Body of pancreas (tissue), 4 donors: ENCODE measurements at regions not wholly inside any gene's neighbourhood (a gene's known extent, or its start where the extent isn't known, plus 50 kb on each side); places are given as distances from the start of the nearest gene placed in this dataset.

Source experiments
- ATAC-seq: fragments of 150-250 bp; one replicate; pipeline ENCODE4 v1.9.1; 2016
- DNase-seq, 4 donors: peaks; one replicate each; pipeline ENCODE4 v3.0.0-alpha.2; 2019
- H3K27ac ChIP-seq, 4 donors: fragments of 200-600 bp; sonication (generic); 1 replicate in 3 of 4; 2 replicates in 1 of 4; pipeline versions ENCODE4 v1.5.1 to v1.6.1; 2016 to 2019; ENCODE audit warnings: mild to moderate bottlenecking in 1 of 4, mixed read lengths in 1 of 4, moderate library complexity in 1 of 4
- H3K27me3 ChIP-seq, 2 donors: fragments of 200-600 bp; sonication (generic); one replicate each; pipeline ENCODE4 v1.6.0; 2016; ENCODE audit warnings: mild to moderate bottlenecking in 1 of 2
- H3K36me3 ChIP-seq, 2 donors: fragments of 200-600 bp; sonication (generic); replicated peaks in 1 of 2; 2 replicates each; pipeline ENCODE4 v1.5.1; 2016; ENCODE audit warnings: low read depth in 2 of 2; ENCODE audit not compliant: insufficient read depth in 1 of 2
- H3K4me1 ChIP-seq: fragments of 200-600 bp; sonication (generic); one replicate; pipeline ENCODE4 v1.6.0; 2016
- H3K4me3 ChIP-seq, 2 donors: fragments of 200-600 bp; sonication (generic); 1 replicate in 1 of 2; 2 replicates in 1 of 2; pipeline ENCODE4 v1.5.1; 2016 to 2019
- H3K9me3 ChIP-seq, 3 donors: fragments of 200-600 bp; sonication (generic); 1 replicate in 2 of 3; 2 replicates in 1 of 3; pipeline ENCODE4 v1.5.1; 2016
- POLR2A ChIP-seq, 3 donors: fragments of 450-650 bp; IDR thresholded peaks; one replicate each; pipeline ENCODE4 v1.6.1; 2016; ENCODE audit warnings: antibody characterized with exemption in 3 of 3, mild to moderate bottlenecking in 2 of 3
- WGBS, 2 donors: methylation state at CpG; one replicate each; pipeline ENCODE4 v1.1.5; 2017; 5-methylcytosine and 5-hydroxymethylcytosine counted together
- intact Hi-C: fragments of 100-400 bp; cut with DNase I; formaldehyde crosslinking; loops from one replicate; pipeline ENCODE4 v1.15.1; 2023
- TF ChIP-seq, protein P1 (sequence below), 7 experiments: fragments of 450-650 bp in 4 of 7; fragments of 200-600 bp in 3 of 7; sonication (generic) in 3 of 7; IDR thresholded peaks; one replicate each; pipeline ENCODE4 v1.5.1; 2016 to 2019; ENCODE audit warnings: antibody characterized with exemption in 7 of 7

DNA sequence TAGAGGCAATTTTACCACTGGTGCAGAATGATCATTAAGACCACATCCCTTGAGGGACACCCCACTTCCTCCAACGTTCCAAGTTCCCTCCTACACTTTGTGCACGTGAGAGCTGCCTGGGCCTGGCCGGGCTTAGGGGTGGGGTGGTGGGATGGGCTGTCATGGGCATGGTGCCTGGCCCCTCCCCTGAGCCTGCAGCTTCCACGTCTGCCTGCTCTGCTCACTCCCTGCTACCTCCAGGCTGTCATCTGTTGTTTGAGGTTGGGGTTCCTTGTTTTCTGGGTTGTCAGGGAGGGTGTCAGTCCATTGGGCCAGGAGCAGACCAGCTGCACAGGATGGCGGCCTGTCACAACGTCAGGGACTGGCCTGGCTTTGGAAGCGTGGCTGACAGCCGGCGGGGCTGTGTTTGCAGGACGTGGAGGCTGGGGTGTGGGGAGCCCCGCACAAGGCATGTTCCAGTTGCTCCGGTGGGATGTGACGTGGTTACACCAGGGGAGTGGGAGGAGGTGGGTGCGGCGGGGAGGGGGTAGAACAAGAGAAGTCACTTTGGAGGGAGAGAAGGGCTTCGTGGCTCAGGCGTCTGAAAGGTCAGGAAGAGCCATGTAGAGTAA, 72.3 kb downstream of the RTP5 start:
- ATAC-seq (no peak), DNase-seq (peak in 1 of 4 donors; percentile 30)
- no peak overlapping the region for H3K4me3 ChIP-seq
- H3K9me3 ChIP-seq = no peaks in the 10 kb centered on the region
- no peaks in the 10 kb centered on the region for H3K27me3 ChIP-seq
- H3K27ac ChIP-seq = no peak overlapping the region
- no peaks in the 10 kb centered on the region for H3K36me3 ChIP-seq
- TF ChIP-seq, protein P1, sequence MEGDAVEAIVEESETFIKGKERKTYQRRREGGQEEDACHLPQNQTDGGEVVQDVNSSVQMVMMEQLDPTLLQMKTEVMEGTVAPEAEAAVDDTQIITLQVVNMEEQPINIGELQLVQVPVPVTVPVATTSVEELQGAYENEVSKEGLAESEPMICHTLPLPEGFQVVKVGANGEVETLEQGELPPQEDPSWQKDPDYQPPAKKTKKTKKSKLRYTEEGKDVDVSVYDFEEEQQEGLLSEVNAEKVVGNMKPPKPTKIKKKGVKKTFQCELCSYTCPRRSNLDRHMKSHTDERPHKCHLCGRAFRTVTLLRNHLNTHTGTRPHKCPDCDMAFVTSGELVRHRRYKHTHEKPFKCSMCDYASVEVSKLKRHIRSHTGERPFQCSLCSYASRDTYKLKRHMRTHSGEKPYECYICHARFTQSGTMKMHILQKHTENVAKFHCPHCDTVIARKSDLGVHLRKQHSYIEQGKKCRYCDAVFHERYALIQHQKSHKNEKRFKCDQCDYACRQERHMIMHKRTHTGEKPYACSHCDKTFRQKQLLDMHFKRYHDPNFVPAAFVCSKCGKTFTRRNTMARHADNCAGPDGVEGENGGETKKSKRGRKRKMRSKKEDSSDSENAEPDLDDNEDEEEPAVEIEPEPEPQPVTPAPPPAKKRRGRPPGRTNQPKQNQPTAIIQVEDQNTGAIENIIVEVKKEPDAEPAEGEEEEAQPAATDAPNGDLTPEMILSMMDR (IDR thresholded peaks at IDR 0.05) = no peak
- no peak for TF ChIP-seq POLR2A (IDR thresholded peaks at IDR 0.05)
- 52 to 70% methylated on average over 13 to 16 of the region's 17 CpGs for WGBS, 2 donors
- no peaks in the 10 kb centered on the region for H3K4me1 ChIP-seq
- intact Hi-C loops = no loop called here

DNA sequence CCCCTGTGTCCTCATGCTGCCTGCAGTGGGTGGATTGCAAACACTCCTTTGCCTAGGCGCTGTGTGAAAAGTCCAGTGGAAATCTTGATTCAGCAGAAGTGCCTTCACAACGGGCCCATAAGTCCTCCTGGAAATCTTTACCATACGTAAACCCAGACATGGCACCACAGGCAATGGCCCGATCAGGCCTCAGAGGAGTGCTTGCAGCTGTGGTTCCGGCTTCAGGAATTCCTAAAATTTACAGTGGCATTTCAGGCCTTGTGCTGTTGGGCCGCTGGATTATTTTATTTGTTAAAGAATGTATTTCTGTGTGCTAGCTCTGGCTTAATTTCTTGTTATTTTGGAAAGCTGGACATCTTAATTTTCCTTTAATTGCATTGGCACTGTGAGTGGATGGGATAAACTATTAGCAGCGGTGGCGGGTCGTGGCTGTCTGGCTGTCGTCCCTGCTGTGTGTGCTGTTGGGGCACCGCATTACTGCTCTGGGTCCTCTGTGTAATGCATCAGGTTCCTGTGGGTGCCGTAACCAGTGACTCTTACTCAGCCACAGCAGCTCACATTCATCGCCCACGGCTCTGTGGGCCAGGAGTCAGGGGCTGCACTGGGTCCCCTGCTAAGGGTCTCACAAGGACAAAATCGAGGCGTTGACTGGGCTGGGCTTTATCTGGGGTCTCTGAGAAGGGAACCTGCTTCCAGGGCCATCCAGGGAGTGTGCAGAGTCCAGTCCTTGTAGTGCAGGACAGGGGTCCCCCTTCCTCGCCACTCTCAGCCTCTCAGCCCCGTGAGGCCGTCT, 73.1 kb downstream of the RTP5 start:
- DNase-seq (peak in 1 of 4 donors; percentile 7), ATAC-seq (no peak)
- Histone ChIP-seq H3K4me1 (no peaks in the 10 kb centered on the region), H3K27ac (no peak overlapping the region), H3K4me3 (no peak overlapping the region), H3K9me3 (no peaks in the 10 kb centered on the region), H3K27me3 (no peaks in the 10 kb centered on the region), H3K36me3 (no peaks in the 10 kb centered on the region)
- 87 to 96% methylated on average over 19 of the region's 19 CpGs for WGBS, 2 donors
- TF ChIP-seq, protein P1 (IDR thresholded peaks at IDR 0.05) = no peak
- intact Hi-C loops = no loop called here

DNA sequence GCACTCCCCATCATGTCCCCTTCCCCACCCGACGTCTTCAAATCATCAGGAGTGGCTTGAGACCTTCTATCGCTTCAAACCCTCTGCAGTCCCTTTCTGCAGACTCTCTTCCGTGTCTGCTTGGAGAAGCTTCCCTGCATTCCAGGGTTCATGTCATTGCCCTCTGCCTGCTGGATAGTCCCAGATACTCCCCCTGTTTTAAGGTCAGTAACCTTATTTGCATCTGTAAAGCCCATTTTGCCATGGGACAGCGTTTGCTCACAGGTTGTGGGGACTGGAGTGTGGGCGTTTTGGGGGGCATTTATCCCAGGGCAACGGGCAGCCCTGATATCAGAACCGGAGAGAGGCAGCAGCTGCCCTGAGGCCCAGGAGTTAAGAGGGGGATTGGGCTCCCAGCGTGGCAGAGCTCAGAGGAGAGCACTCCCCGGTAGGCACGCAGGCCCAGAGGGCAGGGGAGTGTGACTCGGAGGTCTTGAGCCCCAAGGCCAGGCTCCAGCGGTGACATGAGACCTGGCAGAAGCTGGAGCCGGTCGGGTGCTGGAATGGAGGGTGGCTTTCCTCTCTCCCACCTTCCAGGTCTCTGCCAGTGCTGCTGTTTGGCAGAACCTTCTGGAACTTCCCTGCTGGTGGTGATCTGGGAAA, 73.8 kb downstream of the RTP5 start:
- ATAC-seq (no peak), DNase-seq (peak in 1 of 4 donors; percentile 9)
- Histone ChIP-seq H3K9me3 (no peaks in the 10 kb centered on the region), H3K4me1 (no peaks in the 10 kb centered on the region), H3K36me3 (no peaks in the 10 kb centered on the region), H3K27ac (no peak overlapping the region), H3K4me3 (no peak overlapping the region), H3K27me3 (no peaks in the 10 kb centered on the region)
- TF ChIP-seq, protein P1 (IDR thresholded peaks at IDR 0.05) = no peak
- TF ChIP-seq POLR2A (IDR thresholded peaks at IDR 0.05) = no peak
- 82% methylated on average over 13 to 15 of the region's 15 CpGs for WGBS, 2 donors
- intact Hi-C loops = no loop called here

DNA sequence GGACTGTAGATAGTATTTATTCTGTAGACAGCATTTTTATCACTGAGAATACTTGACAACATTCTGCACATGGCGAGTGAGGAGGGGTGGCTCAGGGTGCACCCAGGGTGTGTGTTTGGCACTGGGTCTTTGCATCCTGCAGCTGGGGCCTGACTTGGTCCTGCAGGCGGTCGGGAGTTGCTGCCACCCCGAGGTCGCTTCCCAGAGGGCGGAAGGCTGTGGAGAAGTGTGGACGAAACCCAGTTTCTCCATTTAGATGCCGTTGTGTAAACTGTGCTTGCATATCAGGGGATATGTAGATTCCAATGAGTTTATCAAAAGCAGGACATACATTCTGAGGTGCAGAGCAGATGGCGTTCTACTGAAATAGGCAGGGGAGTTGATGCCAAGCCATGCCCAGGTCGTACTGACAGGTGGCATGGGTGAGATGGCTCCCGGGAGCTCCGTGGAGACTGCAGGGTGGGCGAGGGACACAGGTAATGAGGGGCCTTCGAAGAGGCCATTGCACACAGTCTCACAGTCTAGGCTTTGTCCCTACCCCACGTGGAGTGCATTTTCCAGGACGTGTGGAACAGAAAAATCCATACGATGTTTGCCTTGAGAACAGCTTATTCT, 74.5 kb downstream of the RTP5 start:
- Histone ChIP-seq H3K4me3 (no peak overlapping the region), H3K36me3 (no peaks in the 10 kb centered on the region), H3K27ac (no peak overlapping the region), H3K4me1 (no peaks in the 10 kb centered on the region), H3K27me3 (no peaks in the 10 kb centered on the region), H3K9me3 (no peaks in the 10 kb centered on the region)
- WGBS, 2 donors = 70 to 77% methylated on average over 16 to 17 of the region's 17 CpGs
- DNase-seq (peak in 1 of 4 donors; percentile 9), ATAC-seq (no peak)
- no peak for TF ChIP-seq POLR2A (IDR thresholded peaks at IDR 0.05)
- TF ChIP-seq, protein P1 (IDR thresholded peaks at IDR 0.05) = no peak
- intact Hi-C loops = no loop called here
